HCT116 (cell line): ENCODE measurements at regions not wholly inside any gene's neighbourhood (a gene's known extent, or its start where the extent isn't known, plus 50 kb on each side); places are given as distances from the start of the nearest gene placed in this dataset.

ENCODE experiments used
- ATAC-seq: fragments of 200-7000 bp; cut with Tn5 transposase; 2 replicates; pipeline ENCODE4 v1.9.1; 2020; ENCODE audit warnings: mild to moderate bottlenecking, moderate library complexity
- BruUV-seq: library from RNA; stranded (reverse); fragments of 400-500 nt; replicated peaks from 2 replicates; lab custom pipeline; 2021; lab: Mats Ljungman, UMichigan
- CTCF ChIA-PET: fragments of 300-600 bp; sonication (Branson Sonifier 250); formaldehyde crosslinking; loops from one replicate; lab custom pipeline; 2021; ENCODE audit warnings: antibody characterized with exemption; lab: Charles Lee
- POLR2A ChIA-PET: fragments of 300-600, 350-600 bp; sonication (Branson Sonifier 250); formaldehyde crosslinking; loops from one replicate; lab custom pipeline; 2021; ENCODE audit warnings: antibody characterized with exemption; lab: Charles Lee
- RAD21 ChIA-PET, 2 experiments: fragments of 300-600 bp; sonication (Branson Sonifier 250); formaldehyde crosslinking; loops; one replicate each; lab custom pipeline; 2023; ENCODE audit warnings: low total read pairs in 2 of 2; ENCODE audit not compliant: uncharacterized antibody in 2 of 2, unreplicated experiment in 2 of 2, low non-redundant PET in 1 of 2; lab: Charles Lee
- DNase-seq: peaks from one replicate; pipeline ENCODE4 v3.0.0-alpha.2; 2010; ENCODE audit warnings: low read depth, low spot score
- H2AFZ ChIP-seq: fragments of 200-600 bp; shearing (Covaris generic), sonication (generic); 2 replicates; pipeline ENCODE4 v1.6.1; 2017; ENCODE audit warnings: low read depth, mixed run types, mixed read lengths, antibody characterized with exemption, low read length; ENCODE audit not compliant: poor library complexity, severe bottlenecking
- H3K27ac ChIP-seq: 2 replicates; pipeline ENCODE4 v1.5.1; 2012; ENCODE audit warnings: low read depth, low read length
- H3K27me3 ChIP-seq: fragments of 200-600 bp; sonication (generic); 2 replicates; pipeline ENCODE4 v1.6.1; 2016; ENCODE audit warnings: mixed run types, low read length, mixed read lengths; ENCODE audit not compliant: insufficient read depth
- H3K36me3 ChIP-seq, 2 experiments: fragments of 200-500 bp in 1 of 2; fragments of 200-600 bp in 1 of 2; sonication (Bioruptor generic) in 1 of 2; sonication (generic) in 1 of 2; 2 replicates each; pipeline versions ENCODE4 v1.5.1 to v1.6.1; 2014 to 2016; ENCODE audit warnings: low read length in 2 of 2, inconsistent platforms in 1 of 2, mixed read lengths in 1 of 2, mixed run types in 1 of 2; ENCODE audit not compliant: insufficient read depth in 2 of 2, control insufficient read depth in 1 of 2
- H3K4me1 ChIP-seq, 2 experiments: fragments of 200-600 bp in 1 of 2; sonication (generic) in 1 of 2; 2 replicates each; pipeline versions ENCODE4 v1.5.1 to v1.6.1; 2012 to 2017; ENCODE audit warnings: low read length in 2 of 2, inconsistent platforms in 1 of 2, mild to moderate bottlenecking in 1 of 2, mixed read lengths in 1 of 2, mixed run types in 1 of 2, moderate library complexity in 1 of 2; ENCODE audit not compliant: insufficient read depth in 2 of 2, control insufficient read depth in 1 of 2
- H3K4me2 ChIP-seq: fragments of 200-600 bp; sonication (generic); 2 replicates; pipeline ENCODE4 v1.6.1; 2017; ENCODE audit warnings: mixed run types, low read length, mixed read lengths
- H3K4me3 ChIP-seq, 2 experiments: fragments of 200-600 bp in 1 of 2; sonication (generic) in 1 of 2; replicated peaks in 1 of 2; 2 replicates each; pipeline ENCODE4 v1.5.1; 2011 to 2016; ENCODE audit warnings: low read length in 2 of 2, control low read depth in 1 of 2, low read depth in 1 of 2, mild to moderate bottlenecking in 1 of 2, mixed read lengths in 1 of 2, mixed run types in 1 of 2
- H3K79me2 ChIP-seq: fragments of 200-600 bp; sonication (generic); 2 replicates; pipeline ENCODE4 v1.6.1; 2017; ENCODE audit warnings: mild to moderate bottlenecking, mixed run types, low read length, moderate library complexity, mixed read lengths; ENCODE audit not compliant: insufficient read depth
- H3K9ac ChIP-seq: fragments of 200-600 bp; sonication (generic); 2 replicates; pipeline ENCODE4 v1.6.1; 2016; ENCODE audit warnings: low read length, mixed read lengths
- H3K9me2 ChIP-seq: fragments of 200-600 bp; sonication (generic), shearing (Covaris generic); 2 replicates; pipeline ENCODE4 v1.6.1; 2017; ENCODE audit warnings: mixed run types, mild to moderate bottlenecking, moderate library complexity; ENCODE audit not compliant: insufficient read depth
- H3K9me3 ChIP-seq, 2 experiments: fragments of 200-500 bp in 1 of 2; fragments of 200-600 bp in 1 of 2; sonication (Bioruptor generic) in 1 of 2; sonication (generic) in 1 of 2; 2 replicates each; pipeline ENCODE4 v1.6.1; 2014 to 2017; ENCODE audit warnings: low read length in 2 of 2, mixed read lengths in 2 of 2, inconsistent platforms in 1 of 2, low read depth in 1 of 2, mild to moderate bottlenecking in 1 of 2, mixed run types in 1 of 2, moderate library complexity in 1 of 2; ENCODE audit not compliant: control insufficient read depth in 1 of 2, insufficient read depth in 1 of 2
- H4K20me1 ChIP-seq: fragments of 200-600 bp; sonication (generic), shearing (Covaris generic); 2 replicates; pipeline ENCODE4 v1.6.1; 2017; ENCODE audit warnings: mixed run types, mild to moderate bottlenecking, moderate library complexity; ENCODE audit not compliant: insufficient read depth
- CBX3 ChIP-seq: IDR thresholded peaks from 2 replicates; pipeline ENCODE4 v1.6.1; 2012; ENCODE audit warnings: low read depth
- EGR1 ChIP-seq: IDR thresholded peaks from 2 replicates; pipeline ENCODE4 v1.6.1; 2012; ENCODE audit warnings: low read depth
- ELF1 ChIP-seq: IDR thresholded peaks from 2 replicates; pipeline ENCODE4 v1.6.1; 2012; ENCODE audit warnings: low read depth, borderline replicate concordance
- EZH2 ChIP-seq: fragments of 200-600 bp; sonication (generic); IDR thresholded peaks from 2 replicates; pipeline ENCODE4 v1.6.1; 2017; ENCODE audit warnings: antibody characterized with exemption, mixed run types
- EZH2phosphoT487 ChIP-seq: fragments of 200-600 bp; IDR thresholded peaks from 2 replicates; pipeline ENCODE4 v1.6.1; 2018; ENCODE audit warnings: antibody characterized with exemption, borderline replicate concordance
- JUND ChIP-seq: IDR thresholded peaks from 2 replicates; pipeline ENCODE4 v1.6.1; 2012
- MAX ChIP-seq: IDR thresholded peaks from 2 replicates; pipeline ENCODE4 v1.6.1; 2012
- POLR2AphosphoS5 ChIP-seq: IDR thresholded peaks from 2 replicates; pipeline ENCODE4 v1.6.1; 2011; ENCODE audit warnings: mild to moderate bottlenecking, low read depth, low read length, moderate library complexity
- REST ChIP-seq: IDR thresholded peaks from 2 replicates; pipeline ENCODE4 v1.6.1; 2012; ENCODE audit warnings: low read depth
- SP1 ChIP-seq: IDR thresholded peaks from 2 replicates; pipeline ENCODE4 v1.6.1; 2012; ENCODE audit warnings: low read depth
- SRF ChIP-seq: IDR thresholded peaks from 2 replicates; pipeline ENCODE4 v1.6.1; 2012; ENCODE audit warnings: low read depth
- YY1 ChIP-seq: IDR thresholded peaks from 2 replicates; pipeline ENCODE4 v1.6.1; 2011; ENCODE audit warnings: low read length, low read depth, moderate library complexity, mild to moderate bottlenecking; ENCODE audit not compliant: insufficient replicate concordance; ENCODE audit errors: extremely low read depth
- ZFX ChIP-seq: fragments of 450-650 bp; IDR thresholded peaks from 2 replicates; pipeline ENCODE4 v1.6.1; 2017
- intact Hi-C: fragments of 100-400 bp; cut with micrococcal nuclease; formaldehyde crosslinking; loops from 2 replicates; pipeline ENCODE4 v1.10.0; 2022

- TF ChIP-seq ZFX (no peak), JUND (no peak), EZH2 (no peak), REST (no peak), EZH2phosphoT487 (no peak), POLR2AphosphoS5 (no peak), CBX3 (no peak), MAX (no peak), EGR1 (no peak), YY1 (no peak), SP1 (no peak), ELF1 (no peak), SRF (no peak)
- Histone ChIP-seq H3K9ac (no peak overlapping the region), H3K27ac (no peak overlapping the region), H3K79me2 (no peaks in the 10 kb centered on the region), H3K4me1 (peaks cover 0 to 5% of the 10 kb centered on the region in 2 experiments; a peak in 1 of 4 replicates), H3K36me3 (no peaks in the 10 kb centered on the region), H3K9me2 (no peaks in the 10 kb centered on the region), H3K27me3 (no peaks in the 10 kb centered on the region; the same call in 1 of the 2 replicates), H3K4me3 (no peak overlapping the region), H3K4me2 (no peak overlapping the region), H2AFZ (no peak overlapping the region), H4K20me1 (no peaks in the 10 kb centered on the region), H3K9me3 (no peaks in the 10 kb centered on the region)
- RAD21 ChIA-PET = no interaction called here
- intact Hi-C loops = no loop called here
- CTCF ChIA-PET = no interaction called here
- ATAC-seq = no peak
- BruUV-seq = no TSS peak
- POLR2A ChIA-PET = no interaction called here
- DNase-seq = no peak
Observed at GRCh38 chr2:88248280-88248828, 78.2 kb downstream of the THNSL2 start.
